CD4-positive, alpha-beta T cell (primary cell): ENCODE measurements at regions not wholly inside any gene's neighbourhood (a gene's known extent, or its start where the extent isn't known, plus 50 kb on each side); places are given as distances from the start of the nearest gene placed in this dataset.

Experiments used
- ATAC-seq: fragments of 200-7000 bp; cut with Tn5 transposase; one replicate; pipeline ENCODE4 v1.10.0; 2022; ENCODE audit warnings: mild to moderate bottlenecking; ENCODE audit not compliant: poor library complexity
- CTCF ChIA-PET: fragments of 350-600 bp; sonication (Branson Sonifier 250); formaldehyde crosslinking; loops from one replicate; lab custom pipeline; 2021; ENCODE audit warnings: antibody characterized with exemption, inconsistent platforms; lab: Charles Lee
- POLR2A ChIA-PET: fragments of 350-600 bp; sonication (Branson Sonifier 250); formaldehyde crosslinking; loops from one replicate; lab custom pipeline; 2021; ENCODE audit warnings: antibody characterized with exemption, inconsistent platforms; lab: Charles Lee
- DNase-seq, 14 experiments: peaks; one replicate each; pipeline ENCODE4 v3.0.0-alpha.2; 2013 to 2020; ENCODE audit warnings: mixed read lengths in 2 of 14
- H3K27ac ChIP-seq, 2 donors: one replicate each; pipeline versions ENCODE4 v1.5.1 to v1.7.0; 2013; ENCODE audit warnings: low read length in 2 of 2, low read depth in 1 of 2, mild to moderate bottlenecking in 1 of 2
- H3K27me3 ChIP-seq, 2 experiments: 1 replicate in 1 of 2; 2 replicates in 1 of 2; pipeline versions ENCODE4 v1.6.1 to v1.7.0; 2013; ENCODE audit warnings: low read length in 2 of 2, control low read depth in 1 of 2, mild to moderate bottlenecking in 1 of 2, moderate library complexity in 1 of 2; ENCODE audit not compliant: insufficient read depth in 2 of 2, control insufficient read depth in 1 of 2
- H3K36me3 ChIP-seq: one replicate; pipeline ENCODE4 v1.6.1; 2013; ENCODE audit warnings: low read length, control low read depth; ENCODE audit not compliant: insufficient read depth
- H3K4me1 ChIP-seq: one replicate; pipeline ENCODE4 v1.6.1; 2013; ENCODE audit warnings: low read length, control low read depth; ENCODE audit not compliant: insufficient read depth
- H3K4me3 ChIP-seq: one replicate; pipeline ENCODE4 v1.5.1; 2013; ENCODE audit warnings: mild to moderate bottlenecking, low read length, moderate library complexity
- H3K9me3 ChIP-seq, 2 experiments: 1 replicate in 1 of 2; 2 replicates in 1 of 2; pipeline versions ENCODE4 v1.6.1 to v1.7.0; 2013; ENCODE audit warnings: low read length in 2 of 2, mild to moderate bottlenecking in 2 of 2, control low read depth in 1 of 2, moderate library complexity in 1 of 2; ENCODE audit not compliant: control insufficient read depth in 1 of 2, insufficient read depth in 1 of 2
- H3K27ac Mint-ChIP-seq: one replicate; pipeline ENCODE4 v1.8.0; 2020; ENCODE audit warnings: mixed read lengths
- H3K27me3 Mint-ChIP-seq: one replicate; pipeline ENCODE4 v1.8.0; 2021; ENCODE audit warnings: mixed read lengths
- H3K36me3 Mint-ChIP-seq: one replicate; pipeline ENCODE4 v1.8.0; 2021; ENCODE audit warnings: low read depth, mixed read lengths
- H3K4me1 Mint-ChIP-seq: one replicate; pipeline ENCODE4 v1.8.0; 2021; ENCODE audit warnings: low read depth, mixed read lengths
- H3K4me3 Mint-ChIP-seq: one replicate; pipeline ENCODE4 v1.8.0; 2020; ENCODE audit warnings: mild to moderate bottlenecking, mixed read lengths
- H3K9me3 Mint-ChIP-seq: one replicate; pipeline ENCODE4 v1.8.0; 2020; ENCODE audit warnings: mixed read lengths
- intact Hi-C, 2 experiments: fragments of 100-400 bp; cut with DNase I in 1 of 2; cut with micrococcal nuclease in 1 of 2; formaldehyde crosslinking; loops; one replicate each; pipeline versions ENCODE4 v1.15.1 to v1.9.0; 2023 to 2025; cut with DNase I, micrococcal nuclease
- TF ChIP-seq, protein P1 (sequence below): fragments of 200-600 bp; IDR thresholded peaks from one replicate; pipeline ENCODE4 v1.8.0; 2022; ENCODE audit warnings: antibody characterized with exemption, mild to moderate bottlenecking

DNA sequence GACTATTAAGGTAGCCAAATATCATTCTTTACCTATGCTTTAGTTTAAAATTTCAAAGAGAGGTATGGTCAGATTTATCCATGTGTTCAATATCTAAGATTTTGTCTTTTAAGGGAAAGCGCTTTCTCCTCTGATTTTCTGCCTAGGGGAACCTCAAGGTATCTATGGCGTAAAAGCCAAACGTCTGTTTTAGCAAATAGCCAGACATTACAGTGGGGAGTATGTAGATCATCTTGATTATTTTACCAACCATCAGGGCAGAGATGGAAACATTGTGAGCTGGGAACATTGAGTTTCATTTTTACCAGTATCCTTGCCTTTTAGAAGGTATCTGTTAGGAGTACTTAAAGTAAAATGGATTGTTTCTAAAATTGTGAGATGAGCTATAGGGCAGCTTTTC lies 71.0 kb downstream of the LEPR start:
- Mint-ChIP-seq H3K27me3 (no peaks in the 10 kb centered on the region), H3K36me3 (no peaks in the 10 kb centered on the region), H3K9me3 (no peaks in the 10 kb centered on the region), H3K4me3 (no peak overlapping the region), H3K27ac (no peak overlapping the region), H3K4me1 (no peaks in the 10 kb centered on the region)
- no peaks in the 10 kb centered on the region for H3K4me1 ChIP-seq
- ATAC-seq (no peak), DNase-seq (no peak)
- H3K27me3 ChIP-seq: no peaks in the 10 kb centered on the region
- no peaks in the 10 kb centered on the region for H3K9me3 ChIP-seq
- TF ChIP-seq, protein P1, sequence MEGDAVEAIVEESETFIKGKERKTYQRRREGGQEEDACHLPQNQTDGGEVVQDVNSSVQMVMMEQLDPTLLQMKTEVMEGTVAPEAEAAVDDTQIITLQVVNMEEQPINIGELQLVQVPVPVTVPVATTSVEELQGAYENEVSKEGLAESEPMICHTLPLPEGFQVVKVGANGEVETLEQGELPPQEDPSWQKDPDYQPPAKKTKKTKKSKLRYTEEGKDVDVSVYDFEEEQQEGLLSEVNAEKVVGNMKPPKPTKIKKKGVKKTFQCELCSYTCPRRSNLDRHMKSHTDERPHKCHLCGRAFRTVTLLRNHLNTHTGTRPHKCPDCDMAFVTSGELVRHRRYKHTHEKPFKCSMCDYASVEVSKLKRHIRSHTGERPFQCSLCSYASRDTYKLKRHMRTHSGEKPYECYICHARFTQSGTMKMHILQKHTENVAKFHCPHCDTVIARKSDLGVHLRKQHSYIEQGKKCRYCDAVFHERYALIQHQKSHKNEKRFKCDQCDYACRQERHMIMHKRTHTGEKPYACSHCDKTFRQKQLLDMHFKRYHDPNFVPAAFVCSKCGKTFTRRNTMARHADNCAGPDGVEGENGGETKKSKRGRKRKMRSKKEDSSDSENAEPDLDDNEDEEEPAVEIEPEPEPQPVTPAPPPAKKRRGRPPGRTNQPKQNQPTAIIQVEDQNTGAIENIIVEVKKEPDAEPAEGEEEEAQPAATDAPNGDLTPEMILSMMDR: no peak
- H3K36me3 ChIP-seq: no peaks in the 10 kb centered on the region
- POLR2A ChIA-PET: no interaction called here
- intact Hi-C loops: no loop called here
- no peak overlapping the region for H3K4me3 ChIP-seq
- CTCF ChIA-PET: no interaction called here
- no peak overlapping the region for H3K27ac ChIP-seq

GRCh38 chr1:65493802-65494201 lies 73.3 kb downstream of the LEPR start:
- H3K4me3 Mint-ChIP-seq: no peak overlapping the region
- ChIA-PET POLR2A (no interaction called here), CTCF (no interaction called here)
- H3K27me3 Mint-ChIP-seq: no peaks in the 10 kb centered on the region
- Histone ChIP-seq H3K36me3 (no peaks in the 10 kb centered on the region), H3K27me3 (no peaks in the 10 kb centered on the region), H3K9me3 (no peaks in the 10 kb centered on the region), H3K4me3 (no peak overlapping the region), H3K4me1 (no peaks in the 10 kb centered on the region), H3K27ac (no peak overlapping the region)
- ATAC-seq: no peak
- TF ChIP-seq, protein P1: no peak
- H3K36me3 Mint-ChIP-seq: no peaks in the 10 kb centered on the region
- H3K9me3 Mint-ChIP-seq: no peaks in the 10 kb centered on the region
- intact Hi-C loops: no loop called here
- DNase-seq: no peak
- H3K27ac Mint-ChIP-seq: no peak overlapping the region
- no peaks in the 10 kb centered on the region for H3K4me1 Mint-ChIP-seq

- H3K36me3 ChIP-seq: no peaks in the 10 kb centered on the region
- Mint-ChIP-seq H3K36me3 (no peaks in the 10 kb centered on the region), H3K27ac (no peak overlapping the region), H3K4me1 (no peaks in the 10 kb centered on the region), H3K9me3 (no peaks in the 10 kb centered on the region), H3K4me3 (no peak overlapping the region), H3K27me3 (no peaks in the 10 kb centered on the region)
- H3K27ac ChIP-seq: no peak overlapping the region
- ATAC-seq (no peak), DNase-seq (no peak)
- TF ChIP-seq, protein P1: no peak
- H3K27me3 ChIP-seq: no peaks in the 10 kb centered on the region
- H3K4me1 ChIP-seq: no peaks in the 10 kb centered on the region
- H3K4me3 ChIP-seq: no peak overlapping the region
- no peaks in the 10 kb centered on the region for H3K9me3 ChIP-seq
- intact Hi-C loops: no loop called here
- POLR2A ChIA-PET: no interaction called here
- CTCF ChIA-PET: no interaction called here
Observed at GRCh38 chr1:65494671-65495070, 74.2 kb downstream of the LEPR start.
